ENCODE measurements at regions not wholly inside any gene's neighbourhood (a gene's known extent, or its start where the extent isn't known, plus 50 kb on each side); places are given as distances from the start of the nearest gene placed in this dataset.

DNA sequence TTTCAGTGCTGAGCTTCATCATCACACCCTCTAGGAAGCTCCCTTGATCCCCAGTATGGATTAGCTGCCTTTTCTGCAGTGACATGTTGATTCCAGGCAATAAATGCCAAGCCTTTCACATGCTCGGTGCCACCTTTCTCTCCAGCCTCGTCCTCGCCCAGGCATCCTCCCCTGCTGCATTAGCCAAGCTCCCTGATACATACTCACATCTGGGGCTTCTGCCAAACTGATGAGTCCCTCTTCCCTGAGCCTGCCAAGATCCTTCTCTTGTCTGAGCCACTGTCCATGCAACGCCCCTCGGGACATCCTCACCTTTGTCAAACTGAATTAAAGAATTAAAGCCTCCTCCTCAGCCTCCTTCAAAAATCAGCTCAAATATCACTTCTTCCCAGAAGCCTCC is 538.5 kb upstream of the CDH11 start:
- no peak for DNase-seq (ENCODE audit: low spot score)

DNA sequence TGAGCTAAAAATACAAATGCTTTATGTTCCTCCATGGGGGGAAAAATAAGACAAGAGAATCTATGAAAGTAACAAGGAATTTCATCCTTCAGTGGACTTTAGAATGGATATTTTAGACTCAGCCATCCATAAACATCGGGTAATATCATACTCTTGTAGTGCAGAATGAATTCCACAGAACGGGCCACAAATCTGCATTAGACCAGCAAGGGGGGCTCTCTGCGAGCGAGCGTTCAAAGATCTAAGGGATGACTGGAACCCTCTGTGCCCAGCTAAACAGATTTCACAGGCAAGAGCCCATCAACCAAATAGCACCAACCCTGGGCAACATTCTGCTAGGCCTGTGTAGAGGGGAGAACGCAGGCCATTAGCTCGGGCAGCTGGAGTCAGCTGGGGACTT is 537.9 kb upstream of the CDH11 start:
- DNase-seq (ENCODE audit: low spot score) (no peak), FAIRE-seq (no peak)

More for the DNA sequence above, 538.5 kb upstream of the CDH11 start:
- FAIRE-seq, result no peak

GRCh38 chr16:65658787-65659220 is 536.9 kb upstream of the CDH11 start:
- DNase-seq (ENCODE audit: low spot score), result peak; percentile 58

DNA sequence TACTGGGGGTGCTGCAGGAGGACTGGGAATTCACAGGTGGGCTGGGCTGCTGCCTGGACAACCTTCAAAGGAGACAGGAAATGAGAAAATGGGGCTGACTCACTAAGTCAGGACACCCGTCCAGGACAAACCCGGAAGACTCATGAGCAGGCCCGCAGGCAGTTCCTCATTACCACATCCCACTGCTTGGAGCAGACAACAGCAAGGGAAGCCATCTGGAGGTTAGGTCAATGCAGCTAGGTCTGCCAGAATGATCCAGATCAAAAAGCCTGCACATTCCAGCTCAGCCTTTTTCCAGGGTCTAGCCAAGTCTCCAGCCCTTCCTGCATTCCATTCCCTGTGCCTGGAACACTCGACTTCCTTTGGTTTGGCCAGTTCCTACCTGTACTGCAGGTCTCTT is 536.5 kb upstream of the CDH11 start:
- FAIRE-seq (no peak), DNase-seq (ENCODE audit: low spot score) (peak; percentile 88)

More at GRCh38 chr16:65658787-65659220, 536.9 kb upstream of the CDH11 start:
- FAIRE-seq, result no peak

DNA sequence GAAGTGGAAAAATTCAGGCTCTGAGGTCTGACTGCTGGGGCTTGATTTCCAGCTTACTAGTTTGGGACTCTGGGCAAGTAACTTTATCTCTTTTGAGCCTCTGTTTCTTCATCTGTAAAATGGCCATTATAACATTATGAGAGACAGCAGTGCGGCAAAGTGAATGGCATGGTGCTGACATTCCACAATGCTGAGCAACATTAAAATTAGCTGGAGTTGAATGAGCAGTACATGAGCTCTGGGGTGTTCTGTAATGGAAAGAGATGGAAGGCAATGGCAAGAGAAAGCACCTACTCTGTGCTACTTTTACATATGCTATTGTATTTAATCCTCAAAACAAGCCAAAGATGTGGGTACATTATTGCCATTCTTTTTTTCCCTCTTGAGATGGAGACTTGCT is 535.7 kb upstream of the CDH11 start:
- FAIRE-seq (no peak), DNase-seq (ENCODE audit: low spot score) (no peak)

GRCh38 chr16:65657071-65657494 is 535.2 kb upstream of the CDH11 start:
- DNase-seq (ENCODE audit: low spot score) (no peak), FAIRE-seq (no peak)

GRCh38 chr16:65655802-65656201 is 533.9 kb upstream of the CDH11 start:
- FAIRE-seq (no peak), DNase-seq (ENCODE audit: low spot score) (no peak)

DNA sequence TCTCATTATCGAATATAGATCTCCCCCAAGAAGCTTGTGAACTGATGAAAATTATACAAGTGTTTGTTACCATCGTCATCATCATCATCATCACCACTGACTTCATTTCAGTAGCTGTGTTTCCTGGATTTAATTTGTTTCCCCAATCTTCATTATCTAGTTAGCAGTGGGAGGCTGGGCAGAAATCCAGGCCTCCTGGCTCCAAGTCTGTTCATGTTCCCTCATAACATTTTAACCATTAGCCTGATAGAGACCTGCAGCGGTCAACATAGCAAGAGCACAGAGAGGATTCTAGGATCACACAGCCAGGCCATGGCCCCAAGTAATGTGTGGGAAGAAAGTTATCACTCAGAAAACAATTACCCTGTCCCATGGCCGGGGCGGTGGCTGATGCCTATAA is 526.2 kb upstream of the CDH11 start:
- no peak for DNase-seq (ENCODE audit: low spot score)
- no peak for FAIRE-seq

GRCh38 chr16:65644821-65645220 is 523.0 kb upstream of the CDH11 start:
- no peak for FAIRE-seq

DNA sequence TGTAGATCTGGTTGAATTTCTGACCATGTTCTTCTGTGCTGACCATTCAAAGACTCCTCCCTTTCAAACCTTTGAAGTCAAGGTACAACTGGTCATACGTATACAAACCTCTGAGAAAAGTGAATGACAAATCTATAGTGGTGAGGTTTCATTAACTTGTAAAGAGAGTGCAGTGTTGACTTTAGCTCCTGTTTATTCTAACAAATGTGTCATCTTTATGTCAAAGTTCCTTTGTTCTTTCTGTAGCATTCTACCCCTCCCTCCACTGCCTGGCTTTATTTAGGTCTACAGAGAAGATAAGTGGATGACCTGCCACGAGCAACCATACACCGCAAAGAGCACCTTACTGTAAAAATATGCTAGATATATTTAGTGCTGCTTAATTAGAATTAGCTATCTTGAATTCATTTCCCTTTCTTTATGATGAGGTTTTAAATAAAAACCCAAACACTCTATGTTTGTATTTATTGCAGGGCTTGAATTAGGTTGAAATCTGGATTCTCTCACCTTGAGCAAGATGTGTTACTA is 520.0 kb upstream of the CDH11 start:
- DNase-seq (ENCODE audit: low spot score) (no peak), FAIRE-seq (no peak)

More at GRCh38 chr16:65644821-65645220, 523.0 kb upstream of the CDH11 start:
- no peak for DNase-seq (ENCODE audit: low spot score)

DNA sequence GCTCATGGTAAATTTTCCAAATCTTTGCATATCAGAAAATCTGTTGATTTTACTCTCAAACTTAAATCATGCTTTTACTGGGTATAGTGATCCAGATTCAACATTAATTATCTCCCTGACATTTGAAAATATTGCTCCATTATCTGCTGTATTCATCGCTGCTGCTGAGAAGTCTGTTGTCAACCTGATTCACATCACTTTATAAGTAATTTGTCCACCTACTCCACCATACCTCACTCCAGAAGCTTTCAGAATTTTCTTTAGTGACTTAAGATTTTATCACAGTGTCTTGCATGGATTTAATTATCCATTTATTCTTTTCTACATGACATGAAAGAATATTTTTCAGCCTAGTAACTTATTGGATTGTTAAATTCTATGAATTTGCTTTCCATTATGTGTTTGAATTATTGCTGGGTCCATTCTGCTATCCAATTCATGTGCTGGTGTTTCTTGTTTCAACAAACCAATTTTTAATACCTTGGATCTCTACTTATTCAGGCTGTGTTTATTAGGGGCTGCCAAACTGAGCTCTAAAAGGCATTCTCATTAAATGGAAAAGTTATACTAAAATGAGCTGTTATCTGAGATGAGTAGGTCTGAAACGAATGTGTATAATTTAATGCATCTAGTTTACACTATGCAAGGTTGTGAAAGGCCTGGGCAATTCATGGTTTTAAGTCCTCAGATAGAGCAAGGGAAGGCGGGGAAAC is 519.3 kb upstream of the CDH11 start:
- DNase-seq (ENCODE audit: low spot score), result no peak

DNA sequence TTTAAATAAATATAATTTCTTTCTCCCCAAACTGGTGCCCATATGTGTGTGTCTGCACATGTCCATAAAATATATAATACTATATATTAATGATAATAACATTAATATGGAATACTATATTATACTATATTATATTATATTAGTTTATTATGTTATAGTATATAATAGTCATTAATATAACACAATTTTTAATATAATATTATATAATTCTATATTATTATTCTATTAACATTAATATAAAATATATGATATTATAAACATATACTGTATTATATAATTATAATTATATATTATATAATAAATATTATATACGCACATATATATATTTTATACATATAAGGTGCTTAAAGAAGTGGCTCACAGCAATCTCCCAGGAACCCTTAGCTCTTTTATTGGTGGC is 513.0 kb upstream of the CDH11 start:
- DNase-seq (ENCODE audit: low spot score), result no peak
- FAIRE-seq, result no peak

More for the DNA sequence above, 519.3 kb upstream of the CDH11 start:
- no peak for FAIRE-seq

- no peak for DNase-seq (ENCODE audit: low spot score)
- no peak for FAIRE-seq
These were observed 512.4 kb upstream of the CDH11 start for GRCh38 chr16:65634291-65634690.

- DNase-seq (ENCODE audit: low spot score) (no peak), FAIRE-seq (no peak)
These were observed 502.8 kb upstream of the CDH11 start for GRCh38 chr16:65624666-65625065.

DNA sequence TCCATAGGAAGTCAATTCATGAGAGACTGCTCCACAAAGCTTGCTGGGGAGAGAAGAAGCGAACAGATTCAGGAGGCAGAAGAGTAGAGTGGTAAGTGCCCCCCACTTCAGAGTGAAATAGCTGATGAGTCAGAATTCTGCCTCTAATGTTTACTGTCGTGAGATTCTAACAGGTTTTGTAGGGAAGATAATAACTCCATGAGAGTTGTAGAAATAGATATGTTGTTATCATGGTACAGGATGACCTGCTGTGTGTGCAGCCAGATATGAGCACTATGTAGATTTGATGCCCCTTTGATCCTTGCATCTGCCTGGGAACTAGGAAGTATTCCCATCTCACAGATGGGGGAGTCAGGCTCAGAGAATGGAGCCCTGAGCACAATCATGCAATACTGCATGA is 502.4 kb upstream of the CDH11 start:
- FAIRE-seq (no peak), DNase-seq (ENCODE audit: low spot score) (no peak)

GRCh38 chr16:65622871-65623270 is 501.0 kb upstream of the CDH11 start:
- FAIRE-seq (no peak), DNase-seq (ENCODE audit: low spot score) (no peak)

DNA sequence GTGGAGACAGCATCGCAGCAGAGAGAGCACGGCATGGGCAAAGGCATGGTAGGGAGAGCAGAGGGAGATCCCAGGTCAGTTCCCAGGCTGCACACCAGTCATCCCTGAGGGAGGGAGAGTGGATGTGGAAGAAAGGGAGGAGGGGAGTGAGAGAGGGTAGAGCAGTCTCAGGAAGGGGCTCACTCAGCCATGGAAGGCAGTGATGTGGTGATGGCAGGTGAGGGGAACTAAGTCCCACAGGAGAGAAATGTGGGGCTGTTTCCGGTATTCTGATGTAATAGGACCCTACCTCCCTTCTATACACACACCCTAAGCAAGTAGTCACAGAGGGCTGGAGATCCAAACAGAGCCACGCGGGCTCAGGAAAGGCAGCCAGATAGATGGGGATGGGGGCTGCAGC is 500.3 kb upstream of the CDH11 start:
- FAIRE-seq (no peak), DNase-seq (ENCODE audit: low spot score) (no peak)

GRCh38 chr16:65621640-65622039 is 499.8 kb upstream of the CDH11 start:
- FAIRE-seq (no peak), DNase-seq (ENCODE audit: low spot score) (no peak)

DNA sequence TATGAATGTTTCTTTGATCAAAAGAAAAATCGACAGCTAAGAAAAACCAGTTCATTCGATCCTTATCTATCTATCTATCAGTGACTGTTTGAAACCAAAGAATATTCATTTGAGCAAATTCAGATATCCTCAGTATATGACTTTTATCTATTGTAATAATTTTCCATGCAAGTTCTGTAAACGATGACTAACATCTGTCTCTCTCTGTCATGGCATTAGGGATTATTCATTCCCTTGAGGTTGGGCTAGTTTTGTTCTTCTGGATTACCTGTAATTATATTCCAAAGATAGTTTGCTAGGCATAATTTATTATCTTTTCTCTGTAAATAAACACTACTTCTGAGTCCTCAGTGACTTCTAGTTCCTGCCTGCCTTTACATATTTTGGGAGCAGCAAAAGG is 497.7 kb upstream of the CDH11 start:
- FAIRE-seq, result no peak
- no peak for DNase-seq (ENCODE audit: low spot score)

- DNase-seq (ENCODE audit: low spot score) (no peak), FAIRE-seq (no peak)
These were observed 497.1 kb upstream of the CDH11 start for GRCh38 chr16:65618931-65619330.

GRCh38 chr16:65618333-65618732 is 496.5 kb upstream of the CDH11 start:
- no peak for DNase-seq (ENCODE audit: low spot score)

DNA sequence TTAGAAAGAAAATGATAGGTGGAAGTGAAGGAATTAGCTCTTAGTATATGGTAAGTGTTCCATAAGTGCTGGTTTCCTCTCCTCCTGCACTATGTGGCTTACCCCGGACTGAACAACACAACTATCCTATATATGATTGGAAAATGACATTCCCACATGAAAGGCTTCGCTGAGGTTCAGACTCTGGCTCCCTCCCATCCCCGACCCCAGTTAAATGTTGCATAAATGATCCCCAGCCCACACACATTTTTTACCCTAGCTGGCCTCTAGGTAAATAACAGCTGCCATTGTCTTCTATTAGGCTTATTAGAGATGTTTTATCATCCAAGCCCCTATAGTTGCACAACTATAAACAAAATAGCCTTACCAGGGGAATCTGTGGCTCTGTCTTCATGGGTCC is 495.6 kb upstream of the CDH11 start:
- DNase-seq (ENCODE audit: low spot score) (no peak), FAIRE-seq (no peak)

More at GRCh38 chr16:65618333-65618732, 496.5 kb upstream of the CDH11 start:
- FAIRE-seq, result no peak

DNA sequence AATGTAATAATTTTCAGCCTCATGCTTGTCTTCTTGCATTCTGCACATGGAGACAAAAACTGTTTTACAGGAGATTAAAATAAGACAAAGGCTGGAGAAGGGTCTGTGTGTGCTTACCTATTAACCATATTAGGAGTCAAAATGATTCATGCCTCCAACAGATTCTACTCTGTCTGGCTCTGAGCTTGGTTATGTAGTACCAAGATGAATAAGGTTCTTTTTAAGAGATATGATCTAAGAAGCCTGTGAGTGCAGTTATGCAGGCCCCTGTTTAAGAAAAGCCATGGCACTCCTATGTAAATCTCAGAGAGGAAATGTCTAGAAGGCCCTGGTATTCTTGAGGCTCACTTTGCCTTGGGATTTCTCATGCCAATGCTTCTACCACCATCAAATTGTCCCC is 486.6 kb upstream of the CDH11 start:
- DNase-seq (ENCODE audit: low spot score) (no peak), FAIRE-seq (no peak)

Measured in urothelium cell line (cell line).